GM10847 (cell line): ENCODE measurements at regions not wholly inside any gene's neighbourhood (a gene's known extent, or its start where the extent isn't known, plus 50 kb on each side); places are given as distances from the start of the nearest gene placed in this dataset.

Experiments
- POLR2A ChIP-seq: IDR thresholded peaks from 2 replicates; pipeline ENCODE4 v1.6.1; 2011; ENCODE audit not compliant: insufficient read length; ENCODE audit errors: extremely low read depth

GRCh38 chr5:143646961-143647360 is 165.0 kb upstream of the HMHB1 start:
- TF ChIP-seq POLR2A, result no peak

GRCh38 chr5:143645356-143645755 is 166.6 kb upstream of the HMHB1 start:
- no peak for TF ChIP-seq POLR2A

DNA sequence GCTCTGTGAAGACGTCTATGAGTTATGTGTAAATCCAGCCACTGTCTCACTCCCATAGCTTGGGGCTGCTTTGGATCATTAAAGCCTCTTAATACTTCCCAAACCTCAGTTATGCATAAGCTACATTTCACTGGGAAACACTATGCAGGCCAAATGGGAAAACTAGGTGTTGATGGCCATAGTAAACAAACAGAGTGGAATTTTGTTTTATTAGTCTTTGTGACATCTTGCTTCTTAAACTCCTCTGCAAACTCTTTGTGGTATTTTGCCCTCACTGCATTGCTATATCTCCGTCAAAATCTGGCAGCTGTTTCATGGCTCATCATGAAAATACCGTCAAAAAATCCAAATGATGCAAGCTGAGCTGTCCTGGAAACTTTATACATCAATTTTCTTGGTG is 167.2 kb upstream of the HMHB1 start:
- TF ChIP-seq POLR2A, result no peak

DNA sequence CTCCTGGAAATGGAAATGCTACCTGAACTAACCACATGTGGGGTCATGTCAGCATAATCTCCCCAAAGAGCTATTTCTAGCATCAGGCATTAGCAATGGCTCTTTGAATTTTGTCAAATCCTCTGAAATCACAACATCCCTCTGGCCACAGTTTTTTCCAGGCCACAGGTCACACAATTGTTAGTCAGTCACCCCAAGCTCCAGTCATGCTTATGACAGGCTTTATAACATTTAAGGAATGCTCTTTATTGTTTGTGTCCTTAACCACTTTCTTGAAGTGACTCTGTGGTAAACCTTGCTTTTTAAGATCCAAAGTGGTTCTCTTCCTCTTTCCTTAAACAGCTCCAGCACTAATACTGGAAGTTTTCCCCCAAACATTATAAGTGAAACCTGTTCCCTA is 169.2 kb upstream of the HMHB1 start:
- no peak for TF ChIP-seq POLR2A

GRCh38 chr5:143641549-143642355 is 170.2 kb upstream of the HMHB1 start:
- TF ChIP-seq POLR2A, result no peak

GRCh38 chr5:143638654-143639053 is 173.3 kb upstream of the HMHB1 start:
- no peak for TF ChIP-seq POLR2A

- no peak for TF ChIP-seq POLR2A
Observed at GRCh38 chr5:143636931-143637528, 174.9 kb upstream of the HMHB1 start.

DNA sequence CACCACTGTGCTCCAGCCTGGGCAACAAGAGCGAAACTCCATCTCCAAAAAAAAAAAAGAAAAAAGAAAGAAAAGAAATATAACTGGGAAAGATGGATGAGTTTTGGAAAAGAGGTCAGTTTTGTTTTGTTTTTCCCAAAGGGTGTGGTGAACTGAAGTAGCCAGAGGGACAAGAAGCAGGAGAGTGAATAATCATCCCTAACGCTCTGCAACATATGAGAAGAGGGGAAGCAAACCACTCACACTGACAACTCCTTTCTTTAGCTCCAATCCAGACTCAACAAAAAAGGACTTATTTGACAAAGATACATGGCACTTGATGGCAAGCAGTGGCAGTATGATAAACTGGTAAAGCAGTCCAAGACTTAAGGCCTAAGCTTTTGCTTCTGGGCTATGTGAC is 176.1 kb upstream of the HMHB1 start:
- TF ChIP-seq POLR2A, result no peak

GRCh38 chr5:143635146-143635752 is 176.7 kb upstream of the HMHB1 start:
- TF ChIP-seq POLR2A, result no peak

- no peak for TF ChIP-seq POLR2A
Observed at GRCh38 chr5:143634689-143635088, 177.3 kb upstream of the HMHB1 start.

- TF ChIP-seq POLR2A, result no peak
Observed at GRCh38 chr5:143629871-143630659, 181.9 kb upstream of the HMHB1 start.

DNA sequence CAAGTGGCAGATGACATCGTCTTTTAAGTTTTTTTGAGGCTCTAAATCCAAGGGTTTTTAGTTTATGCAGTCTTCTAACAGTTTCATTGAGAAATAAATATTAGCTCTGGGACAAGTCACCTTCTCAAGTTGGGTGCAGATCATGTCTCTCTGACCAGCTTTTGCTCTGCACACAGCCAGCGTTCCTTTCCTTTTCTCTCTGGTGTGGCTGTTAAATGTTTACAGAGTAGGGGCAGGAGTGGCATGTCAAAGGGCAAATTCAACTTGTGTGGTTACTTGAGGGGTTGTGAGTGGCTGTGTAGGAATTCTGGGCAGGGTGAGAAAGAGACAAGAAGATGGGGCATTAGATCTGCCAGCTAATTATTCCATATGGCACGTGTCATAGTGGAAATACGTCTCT is 187.5 kb upstream of the HMHB1 start:
- no peak for TF ChIP-seq POLR2A

DNA sequence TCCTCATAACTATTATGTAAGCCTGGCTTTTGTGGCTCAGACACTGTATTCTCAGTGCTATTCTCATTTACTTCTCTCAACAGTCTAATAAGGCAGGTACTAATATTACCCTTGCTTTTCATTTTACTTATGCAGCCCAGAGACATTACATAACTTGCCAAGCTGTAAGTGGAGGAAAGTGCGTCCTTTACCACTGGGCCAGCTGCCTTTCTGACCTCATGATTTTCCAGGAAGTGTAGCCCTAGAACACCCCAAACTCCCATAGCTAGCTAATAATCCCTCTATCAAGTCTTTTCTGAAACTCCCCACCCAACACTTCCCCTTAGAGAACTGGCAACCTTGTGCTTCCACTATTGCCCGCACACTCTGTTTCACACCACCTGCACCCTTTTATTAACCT is 192.9 kb upstream of the HMHB1 start:
- no peak for TF ChIP-seq POLR2A

GRCh38 chr5:143618141-143618540 is 193.8 kb upstream of the HMHB1 start:
- no peak for TF ChIP-seq POLR2A

DNA sequence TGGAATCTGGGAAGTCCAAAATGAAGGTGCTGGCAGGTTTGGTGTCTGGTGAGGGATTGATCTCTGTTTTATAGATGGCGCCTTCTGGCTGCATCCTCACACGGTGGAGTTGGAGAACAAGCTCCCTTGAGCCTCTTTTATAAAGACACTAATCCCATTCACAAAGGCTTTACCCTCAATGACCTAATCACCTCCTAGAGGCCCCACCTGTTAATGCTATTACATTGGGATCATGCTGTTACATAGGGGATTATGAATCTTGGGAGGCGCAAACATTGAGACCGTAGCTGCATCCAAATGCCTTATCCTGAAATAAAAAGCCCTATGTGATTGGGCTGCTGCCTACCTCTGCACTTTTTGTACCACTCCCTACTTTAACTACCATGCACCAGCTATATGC is 197.1 kb upstream of the HMHB1 start:
- no peak for TF ChIP-seq POLR2A

- TF ChIP-seq POLR2A, result no peak
Observed at GRCh38 chr5:143613329-143613728, 198.6 kb upstream of the HMHB1 start.

DNA sequence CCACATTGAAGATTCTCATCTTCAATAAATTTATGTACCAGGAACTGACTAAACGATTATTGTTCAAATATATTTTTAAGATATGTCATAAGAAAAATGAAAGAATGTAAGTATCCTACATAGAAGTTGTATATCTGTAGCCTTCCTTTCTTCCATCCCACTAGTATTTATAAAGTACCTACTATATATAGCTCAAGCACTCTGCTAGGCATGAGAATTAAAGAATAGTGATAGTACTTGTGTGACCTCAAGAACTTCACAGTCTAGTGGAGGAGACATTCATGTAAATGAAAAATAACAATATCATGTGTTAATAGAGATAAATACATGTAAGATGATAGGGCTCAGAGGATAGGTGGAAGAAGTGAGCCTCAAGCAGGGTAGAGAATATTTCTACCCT is 201.0 kb upstream of the HMHB1 start:
- TF ChIP-seq POLR2A, result no peak
